CD4-positive, alpha-beta T cell treated with Interleukin-6 for 4 hours (primary cell): ENCODE measurements at regions not wholly inside any gene's neighbourhood (a gene's known extent, or its start where the extent isn't known, plus 50 kb on each side); places are given as distances from the start of the nearest gene placed in this dataset.
"Not testable (repeated sequence)": the region's sequence is repeated elsewhere in the genome, so short reads cannot be mapped to it uniquely, and the experiment has no call there.

Source experiments
- DNase-seq: peaks from one replicate; pipeline ENCODE4 v3.0.0-alpha.2; 2020; ENCODE audit warnings: mixed read lengths

- no peak for DNase-seq
These were observed 128.5 kb downstream of the VEGFA start for GRCh38 chr6:43898358-43899131.

DNA sequence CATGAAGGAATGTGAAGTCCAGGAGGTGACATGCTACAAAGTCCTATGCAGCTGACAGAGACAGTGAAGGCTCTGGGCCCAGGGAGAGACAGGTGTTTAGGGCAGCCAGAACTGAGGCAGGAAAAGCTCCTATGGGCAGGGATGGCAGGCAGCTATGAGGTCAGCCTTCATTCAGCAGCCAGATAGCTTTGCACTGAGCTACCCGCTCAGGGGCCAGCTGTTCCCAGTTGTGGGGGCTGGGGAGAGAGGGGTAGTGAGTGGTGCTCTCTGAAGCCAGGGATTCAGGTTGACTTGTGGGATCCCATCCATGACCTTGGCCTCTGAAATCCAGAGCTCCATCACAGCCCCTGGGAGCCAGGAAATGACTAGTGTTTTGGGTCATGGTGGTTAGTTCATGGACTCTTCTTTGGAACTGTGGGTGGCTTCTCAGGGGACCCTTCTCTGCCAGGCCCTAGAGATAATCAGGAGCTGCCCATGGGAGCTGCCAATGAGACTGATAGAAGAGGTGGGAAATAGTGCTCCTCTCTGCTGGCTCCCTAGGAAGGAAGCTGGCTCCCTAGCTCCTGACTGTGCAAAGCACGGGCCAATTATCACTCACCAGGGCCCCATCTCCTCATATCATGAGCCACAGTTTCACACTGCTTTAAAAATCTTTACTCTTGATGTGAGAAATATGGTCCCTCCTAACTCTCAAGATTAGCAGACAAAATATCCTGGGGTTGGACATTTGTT is 127.7 kb downstream of the VEGFA start:
- DNase-seq = no peak

GRCh38 chr6:43896329-43897255 is 126.6 kb downstream of the VEGFA start:
- DNase-seq = no peak

GRCh38 chr6:43895656-43896328 is 125.8 kb downstream of the VEGFA start:
- DNase-seq = no peak

GRCh38 chr6:43893073-43893472 is 123.1 kb downstream of the VEGFA start:
- no peak for DNase-seq

GRCh38 chr6:43891072-43891870 is 121.3 kb downstream of the VEGFA start:
- no peak for DNase-seq

DNA sequence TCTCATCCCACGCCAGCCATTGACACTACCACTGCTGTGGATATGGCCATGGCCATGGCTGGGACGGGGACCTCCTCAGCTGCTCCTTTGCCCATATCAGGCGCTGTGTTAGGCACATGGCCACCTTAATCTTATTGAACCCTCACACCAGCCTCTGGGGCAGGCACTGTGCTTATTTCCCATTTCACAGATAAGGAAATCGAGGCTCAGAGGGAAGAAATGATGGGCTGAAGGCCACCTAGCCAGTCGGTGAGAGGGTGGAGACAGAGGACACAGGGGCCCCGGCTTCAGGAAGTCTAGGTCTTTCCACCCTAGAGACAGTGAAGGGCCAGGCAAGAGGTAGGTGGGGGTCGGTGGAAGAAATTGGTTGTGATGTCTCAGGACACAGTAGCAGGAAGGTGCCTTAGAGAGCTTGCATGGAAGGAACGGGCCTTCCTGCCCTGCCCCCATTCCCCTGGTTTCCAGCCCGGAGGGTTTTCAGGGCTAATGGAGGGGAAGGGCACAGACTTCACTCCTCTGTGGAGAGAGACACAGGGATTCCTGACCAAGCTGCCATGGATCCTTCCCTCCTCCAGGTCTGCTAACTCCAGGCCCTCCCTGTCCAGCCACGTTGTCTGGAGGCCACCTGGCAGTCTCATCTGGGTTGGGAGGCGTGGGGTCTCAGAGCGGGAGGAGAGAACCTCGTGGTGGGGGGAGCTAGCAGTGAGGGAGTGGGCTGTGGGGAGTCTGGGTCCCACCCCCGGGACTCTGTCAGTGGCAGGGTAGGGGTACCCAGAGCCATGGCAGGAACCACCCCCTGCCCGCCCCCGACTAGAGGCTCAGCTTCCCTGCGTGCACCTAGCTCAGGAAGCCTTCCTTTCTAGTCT is 120.4 kb downstream of the VEGFA start:
- no peak for DNase-seq

- DNase-seq = no peak
These were observed 118.1 kb downstream of the VEGFA start for GRCh38 chr6:43887906-43888683.

GRCh38 chr6:43887340-43887858 is 117.4 kb downstream of the VEGFA start:
- no peak for DNase-seq

DNA sequence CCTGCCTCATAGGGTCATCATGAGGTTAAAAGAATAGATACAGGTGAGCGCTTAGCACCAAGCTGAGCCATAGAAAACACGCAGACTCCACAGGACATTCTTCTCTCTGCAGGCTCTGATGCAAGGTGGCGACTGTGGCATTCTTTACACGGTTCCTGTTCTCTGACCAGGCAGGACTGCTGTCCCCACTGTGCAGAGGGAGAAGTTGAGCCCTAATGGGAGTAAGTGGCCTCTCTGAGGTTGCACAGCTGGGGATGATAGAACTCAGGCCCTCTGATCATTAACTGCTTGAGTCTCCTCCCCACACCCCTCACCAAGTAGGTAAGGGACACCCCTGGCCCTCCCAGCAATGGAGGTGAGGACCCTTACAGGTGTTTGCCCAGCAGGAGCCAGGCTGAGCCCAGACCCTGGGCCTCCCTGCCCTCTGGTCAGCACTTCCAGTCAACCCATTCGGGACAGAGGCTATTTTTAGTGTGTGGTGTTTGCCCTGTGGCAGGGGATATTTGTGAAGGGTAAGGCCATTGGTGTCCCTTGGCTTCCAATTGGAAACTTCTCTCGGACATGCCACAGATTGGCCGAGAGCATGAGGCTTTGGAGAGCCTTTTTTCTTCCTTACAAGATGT is 116.8 kb downstream of the VEGFA start:
- no peak for DNase-seq

DNA sequence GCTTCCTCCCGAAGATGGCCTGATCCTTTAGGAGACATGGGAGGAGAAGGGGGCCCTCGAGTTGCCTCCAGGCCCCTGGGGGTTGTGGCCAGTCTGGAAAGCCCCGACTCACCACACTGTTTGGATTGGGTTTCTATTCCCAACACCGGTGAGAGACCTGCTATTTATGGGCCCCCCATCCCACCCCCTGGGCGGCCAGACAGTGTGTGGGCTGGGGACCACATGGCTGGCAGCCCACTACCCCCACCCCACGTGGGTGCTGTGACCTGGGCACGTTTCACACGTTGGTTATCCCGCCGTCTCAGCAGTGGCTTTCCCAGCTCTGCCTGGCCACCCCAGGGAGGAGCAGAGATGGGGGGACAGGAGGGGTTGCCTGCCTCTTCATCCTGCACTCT is 116.1 kb downstream of the VEGFA start:
- DNase-seq = no peak

DNA sequence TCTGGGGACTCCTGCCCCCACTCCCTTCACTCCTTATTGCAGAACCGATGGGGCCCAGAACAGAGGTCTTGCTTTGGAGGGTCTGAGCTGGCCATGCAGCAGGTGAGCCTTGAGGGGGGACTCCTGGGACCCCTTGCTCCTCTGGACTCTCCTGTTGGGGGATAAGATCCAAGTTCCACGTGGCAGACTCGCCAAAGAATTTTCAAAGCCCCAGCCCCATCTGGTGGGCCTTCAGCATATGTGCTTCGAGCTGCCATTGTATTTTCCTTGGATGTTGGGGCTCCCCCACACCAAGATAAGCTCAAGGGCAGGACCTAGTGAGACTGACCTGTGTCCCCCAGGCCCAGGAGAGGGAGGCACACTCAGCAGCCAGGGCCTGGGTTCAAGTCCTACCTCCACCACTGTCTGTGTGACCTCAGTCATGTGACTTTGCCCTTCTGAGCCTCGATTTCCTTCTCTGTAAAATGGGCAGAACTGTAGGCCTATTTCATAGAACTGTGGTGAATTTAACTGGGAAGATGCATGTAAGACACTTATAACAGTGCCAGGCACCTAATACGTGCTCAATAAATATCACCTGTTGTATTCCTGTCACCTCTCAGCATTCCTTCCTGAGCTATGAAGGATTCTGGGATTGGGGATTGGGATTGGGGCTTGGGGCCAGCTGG is 115.5 kb downstream of the VEGFA start:
- no peak for DNase-seq

DNA sequence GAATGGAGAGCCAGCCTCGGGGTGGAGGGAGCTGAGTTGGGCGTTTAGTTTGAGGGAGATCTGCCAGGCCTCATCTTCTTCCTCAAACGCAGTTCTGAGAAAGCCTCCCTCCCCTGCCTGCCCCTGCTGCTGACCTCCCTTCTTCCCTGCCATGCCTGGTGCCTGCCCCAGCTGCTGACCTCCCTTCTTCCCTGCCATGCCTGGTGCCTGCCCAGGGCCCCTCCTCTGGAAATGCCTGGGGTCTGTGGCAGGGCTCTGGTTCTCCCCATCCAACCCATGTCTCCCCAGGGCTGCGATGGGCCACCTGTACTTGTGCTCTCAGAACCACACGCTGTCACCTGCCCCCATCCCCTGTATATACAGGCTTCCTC is 114.6 kb downstream of the VEGFA start:
- no peak for DNase-seq

DNA sequence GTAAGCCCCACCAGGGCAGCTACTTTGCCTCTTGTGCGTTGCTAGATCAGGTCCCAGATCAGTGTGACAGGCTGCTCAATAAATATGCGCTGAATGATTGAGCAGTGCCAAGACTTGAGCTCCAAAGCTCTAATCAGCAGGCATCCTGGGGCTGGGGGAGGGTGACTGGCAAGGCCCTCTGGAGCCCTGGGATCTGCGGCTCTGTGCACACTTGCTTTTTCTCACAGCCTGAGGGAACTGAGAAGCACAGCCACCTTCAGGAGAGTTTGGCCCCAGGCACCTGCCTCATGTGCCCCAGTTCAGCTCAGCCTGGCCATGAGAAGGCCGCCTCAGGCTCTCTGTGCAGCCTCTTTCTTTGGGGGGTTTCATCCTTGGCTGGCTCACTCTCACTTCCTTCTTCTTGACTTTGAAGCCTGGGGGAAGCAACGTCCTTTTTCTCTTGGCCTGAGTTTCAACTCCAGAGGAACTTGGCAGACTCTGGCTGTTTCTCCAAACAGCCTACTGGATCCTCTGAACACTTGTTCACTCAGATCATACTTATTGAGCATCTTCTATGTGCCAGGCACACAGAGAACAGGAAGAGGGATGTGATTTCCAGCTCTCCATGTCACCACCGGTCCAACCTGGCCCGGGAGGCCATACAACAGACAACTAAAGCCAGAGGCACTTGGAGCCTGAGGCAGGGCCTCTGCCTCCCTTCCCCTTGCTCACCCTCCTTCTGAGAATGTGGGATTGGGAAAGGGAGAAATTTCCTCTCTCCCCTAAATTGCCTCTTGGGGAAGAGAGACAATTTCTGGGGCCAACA is 114.0 kb downstream of the VEGFA start:
- no peak for DNase-seq

DNA sequence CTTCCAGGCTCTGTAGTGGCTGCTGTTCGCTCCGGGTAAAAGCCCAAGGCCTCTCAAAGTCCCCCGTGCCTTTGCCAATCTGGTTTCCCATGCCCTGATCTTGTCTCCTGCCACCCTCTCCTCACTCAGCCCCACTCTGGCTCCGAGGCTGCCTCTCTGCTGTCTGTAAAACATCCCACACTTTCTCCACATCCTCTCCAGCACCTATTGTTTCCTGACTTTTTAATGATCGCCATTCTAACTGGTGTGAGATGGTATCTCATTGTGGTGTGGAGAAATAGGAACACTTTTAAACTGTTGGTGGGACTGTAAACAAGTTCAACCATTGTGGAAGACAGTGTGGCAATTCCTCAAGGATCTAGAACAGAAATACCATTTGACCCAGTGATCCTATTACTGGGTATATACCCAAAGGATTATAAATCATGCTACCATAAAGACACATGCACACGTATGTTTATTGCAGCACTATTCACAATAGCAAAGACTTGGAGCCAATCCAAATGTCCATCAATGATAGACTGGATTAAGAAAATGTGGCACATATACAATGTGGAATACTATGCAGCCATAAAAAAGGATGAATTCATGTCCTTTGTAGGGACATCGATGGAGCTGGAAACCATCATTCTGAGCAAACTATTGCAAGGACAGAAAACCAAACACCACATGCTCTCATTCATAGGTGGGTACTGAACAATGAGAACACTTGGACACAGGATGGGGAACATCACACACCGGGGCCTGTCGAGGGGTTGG is 112.9 kb downstream of the VEGFA start:
- not testable (repeated sequence) for DNase-seq

GRCh38 chr6:43880236-43881137 is 110.5 kb downstream of the VEGFA start:
- no peak for DNase-seq
